ENCODE measurements at regions not wholly inside any gene's neighbourhood (a gene's known extent, or its start where the extent isn't known, plus 50 kb on each side); places are given as distances from the start of the nearest gene placed in this dataset.
"Not testable (repeated sequence)": the region's sequence is repeated elsewhere in the genome, so short reads cannot be mapped to it uniquely, and the experiment has no call there.

DNA sequence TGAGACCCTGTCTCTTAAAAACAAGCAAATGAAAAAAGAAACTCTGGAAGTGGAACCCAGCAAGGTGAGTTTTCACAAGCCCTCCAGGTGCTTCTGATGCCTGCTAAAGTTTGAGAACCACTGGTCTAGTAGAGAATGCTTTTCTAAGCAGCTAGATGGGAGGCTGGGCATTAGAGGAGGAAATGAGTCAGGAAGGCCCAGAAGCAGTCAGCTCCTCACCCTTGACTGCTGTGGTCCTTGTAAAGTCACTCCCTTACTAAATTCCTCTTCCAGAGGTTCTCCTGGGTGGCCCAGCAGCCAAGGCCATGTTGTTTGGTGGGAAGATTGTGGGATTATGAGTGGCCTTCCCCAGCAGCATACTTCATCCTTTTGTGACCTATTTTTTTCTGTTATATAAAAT lies 52.0 kb upstream of the FYN start:
- no peak for DNase-seq

DNA sequence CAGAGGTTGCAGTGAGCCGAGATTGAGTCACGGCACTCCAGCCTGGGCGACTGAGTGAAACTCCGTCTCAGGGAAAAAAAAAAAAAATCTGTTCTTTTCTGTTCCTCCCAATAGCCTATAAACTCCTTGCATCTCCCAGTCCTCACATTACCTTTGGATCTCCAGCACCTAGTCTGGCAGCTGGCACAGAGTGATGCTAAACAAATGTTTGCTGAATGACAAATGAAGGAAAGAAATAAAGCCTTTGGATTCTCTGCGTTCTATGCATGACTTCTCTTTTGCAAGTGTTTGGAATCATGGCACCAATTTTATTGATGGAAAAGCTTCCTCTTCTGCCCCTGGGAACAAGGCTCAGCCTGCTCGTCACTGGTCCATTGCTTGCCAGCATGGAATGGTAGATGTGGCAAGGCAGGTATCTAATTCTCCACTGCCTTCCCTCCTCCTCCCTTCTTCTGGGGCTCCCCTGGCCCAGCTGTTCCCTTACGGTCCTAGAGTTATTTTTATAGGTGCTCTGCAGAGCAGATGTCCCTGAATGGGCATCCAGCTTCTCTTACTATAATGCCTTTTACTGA lies 53.6 kb upstream of the FYN start:
- DNase-seq = no peak

- DNase-seq = no peak
Measured at GRCh38 chr6:111927321-111927720, 54.1 kb upstream of the FYN start.

DNA sequence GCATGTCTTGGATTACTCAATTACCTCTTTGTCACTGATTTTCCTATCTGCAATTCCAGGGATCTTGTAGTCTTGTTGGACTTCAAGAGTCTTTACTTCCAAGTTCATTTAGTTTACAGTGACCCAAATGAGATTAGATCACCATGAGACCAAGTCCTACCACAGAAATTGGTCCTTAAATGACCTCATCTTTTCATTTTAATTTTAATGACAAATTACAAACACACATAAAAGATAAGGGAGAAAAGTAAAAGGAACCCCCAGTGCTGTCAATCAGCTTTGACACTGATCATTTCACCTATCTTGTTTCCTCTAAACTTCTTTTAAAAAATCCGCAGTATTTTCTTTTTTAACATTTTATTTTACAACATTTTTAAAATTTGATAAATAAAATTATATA lies 54.9 kb upstream of the FYN start:
- DNase-seq = no peak

- DNase-seq = not testable (repeated sequence)
Measured at GRCh38 chr6:111934611-111935010, 61.4 kb upstream of the FYN start.

DNA sequence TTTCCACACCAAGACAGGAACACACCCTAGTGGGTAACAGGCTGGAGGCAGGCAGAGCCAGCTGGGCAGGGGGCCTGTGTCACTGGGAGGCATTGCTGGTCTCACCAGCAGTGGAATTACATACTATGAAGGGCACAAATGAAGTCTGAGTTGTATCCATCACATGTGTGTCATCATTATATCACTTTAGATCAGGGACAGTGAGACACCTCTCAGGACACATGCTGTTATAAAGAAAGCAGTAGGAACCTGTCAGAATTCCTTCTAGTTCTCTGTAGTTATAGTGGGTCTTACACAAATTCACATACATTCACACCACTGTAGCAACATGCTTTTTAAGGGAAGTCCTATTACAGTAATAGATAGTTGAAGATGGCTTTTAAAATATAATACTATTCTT lies 63.5 kb upstream of the FYN start:
- DNase-seq = no peak

GRCh38 chr6:111938710-111939109 lies 65.5 kb upstream of the FYN start:
- DNase-seq = no peak

- DNase-seq = no peak
Measured at GRCh38 chr6:111939902-111940301, 66.7 kb upstream of the FYN start.

- no peak for DNase-seq
Measured at GRCh38 chr6:111940801-111941200, 67.5 kb upstream of the FYN start.

GRCh38 chr6:111941686-111942330 lies 68.6 kb upstream of the FYN start:
- no peak for DNase-seq

DNA sequence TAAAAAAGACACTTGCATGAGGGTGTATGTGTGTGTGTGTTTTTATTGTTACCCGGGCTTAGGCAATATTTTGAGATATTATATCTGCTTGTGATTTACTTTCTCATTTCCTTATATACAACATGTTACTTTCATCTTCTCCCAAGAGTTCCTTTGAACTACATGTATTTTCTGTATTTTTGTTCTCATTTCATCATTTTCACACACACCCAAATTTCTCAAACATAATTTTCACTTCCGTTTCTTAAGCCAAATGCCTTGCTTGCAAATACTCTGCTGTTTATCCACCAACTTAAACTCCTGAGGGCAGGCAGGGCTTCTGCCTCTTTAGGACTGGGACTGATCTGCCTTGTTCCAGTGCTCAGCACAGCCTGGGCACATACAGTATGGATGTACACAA lies 69.3 kb upstream of the FYN start:
- no peak for DNase-seq

DNA sequence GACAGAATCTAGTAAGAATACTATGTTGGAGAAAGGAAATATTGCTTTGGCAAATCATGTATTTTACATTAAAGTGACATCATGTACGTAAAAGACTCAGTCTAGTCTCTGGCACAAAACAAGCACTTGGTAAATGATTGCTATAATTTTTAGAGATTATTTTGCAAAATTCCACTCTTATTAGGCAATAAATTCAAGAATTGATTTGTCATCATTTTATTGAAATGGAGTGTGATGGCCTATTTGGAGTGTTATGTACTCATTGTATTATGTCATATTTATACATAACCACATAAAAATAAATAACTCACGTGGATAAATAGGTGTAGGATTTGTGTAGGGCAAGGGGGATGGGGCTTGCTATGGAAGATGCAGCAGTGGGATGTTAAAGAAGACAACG lies 70.0 kb upstream of the FYN start:
- DNase-seq = no peak

- DNase-seq = no peak
Measured at GRCh38 chr6:111943726-111944125, 70.5 kb upstream of the FYN start.

GRCh38 chr6:111944541-111944940 lies 71.3 kb upstream of the FYN start:
- no peak for DNase-seq

DNA sequence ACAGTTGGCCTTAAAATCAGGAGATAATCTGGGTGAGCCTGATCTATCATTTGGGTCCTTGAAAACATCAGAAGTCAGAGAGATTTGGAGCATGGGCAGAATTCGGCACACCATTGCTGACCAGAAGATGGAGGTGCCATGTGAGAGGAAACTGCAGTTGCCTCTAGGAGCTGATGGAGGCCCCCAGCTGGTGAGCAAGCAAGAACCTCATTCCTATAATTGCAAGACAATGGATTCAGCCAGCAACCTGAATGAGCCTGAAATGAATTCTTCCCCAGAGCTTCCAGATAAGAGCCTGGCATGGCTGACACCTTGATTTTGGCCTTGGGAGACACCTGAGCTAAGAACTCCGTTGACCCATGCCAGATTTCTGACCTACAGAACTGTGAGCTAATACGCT lies 76.3 kb upstream of the FYN start:
- DNase-seq = no peak

- DNase-seq = not testable (repeated sequence)
Measured at GRCh38 chr6:111949984-111950383, 76.7 kb upstream of the FYN start.

DNA sequence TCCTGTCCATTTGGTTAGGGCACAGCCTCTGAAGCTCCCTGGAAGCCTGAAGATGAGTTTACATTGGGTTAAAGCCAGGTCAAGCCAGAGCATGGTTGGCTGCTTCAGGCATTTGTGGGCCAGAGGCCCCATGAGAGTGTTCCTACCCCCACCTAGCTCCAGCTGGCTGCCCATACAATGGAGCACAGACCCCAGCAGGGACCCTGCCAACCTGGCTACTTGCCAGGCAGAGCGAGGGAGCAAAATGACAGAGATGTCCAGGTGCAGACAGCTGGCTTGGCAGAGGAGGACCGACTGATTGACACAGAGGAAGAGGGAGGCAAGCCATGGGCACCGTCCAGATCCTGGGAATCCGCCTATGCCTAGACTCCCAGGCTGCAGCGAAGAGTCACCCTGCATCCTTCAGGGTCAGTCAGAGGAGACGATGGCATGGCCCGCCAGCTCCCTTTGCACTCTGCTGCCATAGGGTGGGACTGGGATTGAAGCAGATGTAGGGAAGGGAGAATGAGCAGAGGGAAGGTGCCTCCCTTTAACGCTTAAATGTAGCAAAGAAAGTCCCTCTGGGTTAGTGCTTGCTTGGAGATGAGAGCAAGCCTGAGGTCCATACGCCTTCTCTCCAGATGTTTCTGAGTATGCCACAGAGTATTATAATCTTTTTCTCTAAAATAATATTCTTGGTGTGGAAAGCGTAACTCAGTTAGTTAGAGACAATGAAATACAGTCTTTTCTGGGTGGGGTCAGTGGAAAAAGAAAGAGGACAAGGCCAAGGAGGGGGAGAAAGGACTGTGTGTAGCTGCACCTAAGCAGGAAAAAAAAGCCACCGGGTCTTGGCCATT lies 77.6 kb upstream of the FYN start:
- no peak for DNase-seq

DNA sequence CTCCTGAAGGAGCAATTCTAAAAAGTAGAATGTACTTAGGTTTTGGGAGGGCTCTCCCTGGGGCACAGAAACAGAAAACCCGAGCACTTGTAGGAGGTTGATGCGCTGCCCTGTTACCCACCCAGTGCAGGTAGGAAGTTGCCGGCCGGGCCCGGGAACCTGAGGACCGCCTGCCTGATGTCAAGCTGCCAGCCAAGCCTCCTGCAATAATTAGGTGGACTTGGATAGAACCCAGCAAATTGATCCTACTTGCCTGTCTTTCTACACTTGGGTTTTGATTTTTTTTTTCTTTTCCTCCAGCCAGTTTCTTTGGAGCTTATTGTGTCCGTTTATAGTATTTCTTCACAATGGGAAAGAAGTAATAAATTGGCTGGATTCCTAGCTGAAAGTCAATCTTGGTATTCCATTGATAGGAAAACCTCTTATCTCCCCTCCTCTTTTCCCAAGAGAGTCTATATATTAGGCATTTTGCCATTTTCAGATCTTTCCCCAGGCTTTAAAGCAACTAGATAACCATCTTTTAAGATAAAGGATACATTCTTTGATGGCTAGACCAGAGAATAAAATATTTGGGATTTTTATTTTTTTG lies 78.3 kb upstream of the FYN start:
- no peak for DNase-seq

DNA sequence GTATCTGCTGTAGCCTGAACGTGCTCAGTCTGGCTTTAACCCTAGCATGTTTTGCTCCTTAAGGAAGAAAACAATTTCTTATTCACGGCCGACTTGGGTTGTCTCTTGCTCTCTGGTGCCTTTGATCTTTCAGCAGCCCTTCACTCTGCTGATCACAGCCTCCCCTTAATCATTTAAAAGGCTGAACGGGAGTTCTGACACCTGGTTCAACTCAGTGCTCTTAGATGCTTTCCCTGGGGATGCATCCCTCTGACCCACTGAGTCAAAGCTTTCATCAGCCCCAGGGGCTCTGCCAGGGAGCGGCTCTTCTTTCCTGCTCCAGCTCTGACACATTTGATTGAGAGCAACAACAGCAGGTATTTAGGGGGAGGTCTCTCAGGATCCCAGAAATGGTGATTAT lies 79.0 kb upstream of the FYN start:
- DNase-seq = no peak

- DNase-seq = no peak
Measured at GRCh38 chr6:111952821-111953540, 79.7 kb upstream of the FYN start.

DNA sequence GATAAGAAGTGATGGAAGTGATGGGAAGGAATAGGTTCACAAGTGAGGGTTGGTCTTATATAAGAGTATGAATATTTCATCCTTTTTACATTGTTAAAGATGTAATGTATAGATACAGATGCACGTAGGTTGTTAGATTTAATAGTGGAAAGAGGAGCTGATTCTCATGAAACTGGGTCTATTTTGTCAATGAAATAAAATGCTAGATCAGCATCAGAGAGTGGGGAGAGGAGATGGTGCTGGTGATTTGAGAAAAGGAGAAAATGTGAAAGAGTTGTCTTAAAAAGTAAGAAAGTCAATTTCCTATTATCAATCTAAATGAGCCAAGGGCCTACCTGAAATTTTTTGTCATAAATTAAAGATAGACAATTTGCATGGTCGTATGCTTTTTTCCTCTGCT lies 82.8 kb upstream of the FYN start:
- DNase-seq = no peak

DNA sequence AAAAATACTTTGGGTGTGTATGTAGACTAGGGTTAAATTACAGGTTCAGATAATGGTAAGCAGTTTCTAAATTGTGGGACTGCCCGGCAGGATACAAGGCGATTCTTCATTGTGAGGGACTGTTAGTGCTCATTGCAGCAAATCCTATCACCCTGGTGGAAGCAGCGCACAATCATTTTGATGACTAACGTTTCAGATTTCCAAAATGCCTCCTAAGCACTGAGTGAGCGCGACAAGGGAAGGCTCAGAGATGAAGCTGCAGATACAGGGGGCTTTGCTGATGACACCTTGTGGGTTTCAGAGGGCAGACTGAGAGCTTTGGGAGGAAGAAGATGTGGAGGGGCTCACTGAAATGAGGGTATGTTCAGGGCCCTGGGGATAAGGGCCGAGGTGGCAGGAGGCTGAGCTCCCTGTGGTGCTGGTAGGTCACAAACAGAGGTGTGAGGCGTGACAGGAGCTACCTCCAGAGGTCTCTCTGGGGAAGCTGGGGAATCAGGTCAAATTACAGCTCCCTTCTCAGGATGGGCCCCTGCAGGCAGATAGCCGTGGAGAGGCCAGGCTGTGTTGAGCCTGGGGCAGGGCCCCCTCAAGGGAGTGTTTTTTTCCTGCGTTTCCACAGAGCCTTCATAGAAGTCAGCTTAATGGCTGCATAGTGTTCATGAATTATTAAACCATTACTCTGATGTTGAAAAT lies 84.5 kb upstream of the FYN start:
- no peak for DNase-seq

GRCh38 chr6:111958534-111958933 lies 85.3 kb upstream of the FYN start:
- no peak for DNase-seq

All from activated CD4-positive, CD25-positive, alpha-beta regulatory T cell treated with anti-CD3 and anti-CD28 coated beads, Interleukin-2, amount 50 U/mL, for 72 hours (primary cell).